ENCODE measurements at regions not wholly inside any gene's neighbourhood (a gene's known extent, or its start where the extent isn't known, plus 50 kb on each side); places are given as distances from the start of the nearest gene placed in this dataset.

DNA sequence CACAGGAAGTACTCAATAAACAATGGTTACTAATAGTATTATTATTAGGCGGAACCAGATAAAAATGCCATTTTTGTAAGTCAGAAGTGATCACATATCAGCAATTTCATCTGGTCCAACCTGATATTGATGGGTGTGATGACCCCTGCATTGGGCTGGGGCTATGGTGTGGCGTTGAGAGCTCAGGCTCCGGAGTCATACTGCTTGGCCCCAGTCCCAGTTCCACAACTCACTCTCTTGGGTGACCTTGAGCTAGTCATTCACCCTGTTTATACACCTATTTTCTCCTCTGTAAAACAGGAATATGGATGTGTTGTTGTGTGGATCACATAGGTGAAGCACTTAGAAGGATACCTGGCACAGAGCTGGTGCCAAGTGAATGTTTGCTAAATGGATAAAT lies 229.4 kb upstream of the POU3F1 start:
- DNase-seq: no peak

DNA sequence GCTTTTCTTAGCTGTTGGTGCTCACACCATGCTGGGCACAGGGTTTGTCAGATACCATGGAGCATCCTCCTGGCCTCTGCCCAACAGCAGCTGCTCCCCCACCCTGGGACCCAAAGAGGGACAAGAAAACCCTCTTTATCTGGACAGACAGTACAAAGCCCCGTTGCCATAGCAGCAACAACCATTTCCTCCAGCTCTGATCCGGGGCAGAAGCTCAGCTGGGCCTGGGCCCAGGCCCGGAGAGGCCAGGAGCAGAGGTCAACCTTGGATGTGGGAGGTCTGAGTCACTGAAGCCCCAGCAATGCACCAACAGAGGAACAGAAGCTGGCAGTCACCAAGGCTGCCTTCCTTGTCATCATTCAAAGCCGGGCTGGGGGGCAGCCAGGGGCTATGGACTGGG lies 228.4 kb upstream of the POU3F1 start:
- DNase-seq: no peak

DNA sequence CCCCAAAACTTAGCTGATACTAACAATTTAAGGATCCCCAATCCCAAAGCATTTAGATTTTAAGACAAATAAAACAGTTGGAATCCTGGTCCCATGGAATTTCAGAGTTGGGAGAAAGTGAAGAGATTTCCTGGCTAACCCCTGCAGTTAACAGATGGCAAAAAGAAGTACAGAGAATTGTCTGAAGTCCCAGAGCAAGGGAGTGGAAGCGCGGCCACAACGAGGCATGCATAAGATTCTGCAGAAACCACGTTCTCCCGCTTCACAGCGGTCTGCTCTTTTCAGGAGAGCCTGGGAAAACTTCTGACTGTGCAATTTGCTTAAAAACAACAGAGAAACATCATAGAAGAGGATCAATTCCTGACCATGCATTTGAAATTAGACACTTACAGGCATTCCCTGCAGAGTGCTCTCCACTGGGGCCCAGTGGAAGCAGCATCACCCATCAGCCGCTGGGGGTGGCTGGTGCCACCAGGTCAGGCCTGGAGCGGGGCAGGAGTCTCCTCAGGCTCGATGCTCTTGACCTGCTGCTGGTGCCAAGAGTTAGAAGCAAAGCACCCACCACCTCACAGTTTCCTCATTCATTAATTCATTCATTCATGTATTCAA lies 226.7 kb upstream of the POU3F1 start:
- no peak for DNase-seq

GRCh38 chr1:38272515-38272914 lies 225.9 kb upstream of the POU3F1 start:
- DNase-seq: no peak

DNA sequence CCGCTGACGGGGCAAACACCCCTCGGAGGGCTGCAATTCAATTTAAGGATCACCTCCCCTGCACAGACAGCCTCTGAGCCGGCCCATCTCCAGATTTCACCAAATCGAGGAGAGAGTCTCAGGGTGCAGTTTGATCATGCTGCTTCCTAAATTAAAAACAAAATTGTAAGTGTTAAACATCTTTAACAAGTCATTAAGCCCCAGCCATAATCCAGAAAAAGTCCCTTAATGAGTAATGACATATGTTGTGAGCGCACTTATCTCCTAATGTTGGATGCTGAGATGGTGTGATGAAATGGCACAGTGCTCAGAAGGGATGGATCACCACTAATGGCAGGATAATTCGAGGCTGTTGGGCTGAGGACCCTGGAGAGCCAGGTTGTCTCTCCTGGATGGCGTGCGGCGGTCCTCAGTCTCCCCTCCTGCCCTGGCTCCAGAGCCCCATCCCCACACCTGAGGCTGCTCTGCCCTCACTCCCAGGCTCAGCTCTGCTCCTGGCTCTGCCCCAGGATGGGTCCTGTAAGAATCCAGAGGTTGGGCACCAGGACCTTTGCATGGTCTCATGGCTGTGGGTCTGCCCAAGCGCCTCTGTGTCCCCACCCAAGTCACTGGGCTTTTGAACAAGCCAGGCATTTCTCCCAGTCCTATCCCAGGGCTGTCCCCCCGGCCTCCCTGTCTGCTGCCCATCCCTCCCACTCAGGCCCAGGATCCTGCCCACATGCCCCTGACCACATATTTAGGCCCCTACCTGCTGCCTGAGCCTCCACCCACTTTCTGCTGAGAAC lies 224.4 kb upstream of the POU3F1 start:
- DNase-seq: no peak

DNA sequence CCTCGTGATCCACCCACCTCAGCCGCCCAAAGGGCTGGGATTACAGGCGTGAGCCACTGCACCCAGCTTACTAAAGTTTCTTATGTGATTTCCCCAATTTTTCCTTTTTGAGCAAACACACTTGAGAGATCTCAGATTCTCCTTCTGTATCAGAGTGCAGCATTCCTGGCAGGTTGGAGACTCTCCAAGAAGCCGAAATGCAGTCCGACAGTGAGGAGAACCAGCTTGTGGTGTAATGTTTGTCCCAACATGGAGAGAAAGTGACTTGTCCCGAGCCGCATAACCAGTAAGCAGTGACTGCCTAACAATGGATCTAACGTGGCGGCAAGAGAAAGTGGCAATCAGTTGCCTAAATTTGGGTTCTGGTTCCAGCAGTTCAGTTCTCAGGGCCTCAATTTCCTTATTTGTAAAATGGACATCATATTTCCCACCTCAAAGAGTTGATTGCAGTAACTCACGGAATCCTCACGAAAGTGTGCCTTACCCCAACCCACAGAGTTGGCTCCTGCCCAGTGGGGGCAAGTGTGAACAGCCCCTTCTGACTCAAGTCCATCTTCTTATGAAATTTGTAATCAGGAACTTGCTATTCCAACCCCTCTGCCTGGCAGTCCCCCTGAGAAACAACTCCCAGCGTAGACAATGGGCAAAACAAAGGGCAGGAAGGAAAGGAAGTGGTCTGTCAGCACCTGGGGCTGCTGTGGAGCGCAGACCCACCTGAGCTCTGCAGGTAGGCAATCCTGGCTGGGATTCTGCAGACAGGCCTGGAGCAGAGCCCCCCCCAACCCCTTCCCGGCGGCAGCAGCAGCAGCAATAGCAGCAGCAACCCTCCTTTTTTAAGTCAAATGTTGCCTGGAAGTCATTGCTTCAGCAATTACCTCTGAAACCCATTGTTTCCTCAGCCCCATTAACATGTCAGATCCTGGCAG lies 223.6 kb upstream of the POU3F1 start:
- DNase-seq: no peak

- no peak for DNase-seq
Observed at GRCh38 chr1:38268226-38268625, 221.6 kb upstream of the POU3F1 start.

DNA sequence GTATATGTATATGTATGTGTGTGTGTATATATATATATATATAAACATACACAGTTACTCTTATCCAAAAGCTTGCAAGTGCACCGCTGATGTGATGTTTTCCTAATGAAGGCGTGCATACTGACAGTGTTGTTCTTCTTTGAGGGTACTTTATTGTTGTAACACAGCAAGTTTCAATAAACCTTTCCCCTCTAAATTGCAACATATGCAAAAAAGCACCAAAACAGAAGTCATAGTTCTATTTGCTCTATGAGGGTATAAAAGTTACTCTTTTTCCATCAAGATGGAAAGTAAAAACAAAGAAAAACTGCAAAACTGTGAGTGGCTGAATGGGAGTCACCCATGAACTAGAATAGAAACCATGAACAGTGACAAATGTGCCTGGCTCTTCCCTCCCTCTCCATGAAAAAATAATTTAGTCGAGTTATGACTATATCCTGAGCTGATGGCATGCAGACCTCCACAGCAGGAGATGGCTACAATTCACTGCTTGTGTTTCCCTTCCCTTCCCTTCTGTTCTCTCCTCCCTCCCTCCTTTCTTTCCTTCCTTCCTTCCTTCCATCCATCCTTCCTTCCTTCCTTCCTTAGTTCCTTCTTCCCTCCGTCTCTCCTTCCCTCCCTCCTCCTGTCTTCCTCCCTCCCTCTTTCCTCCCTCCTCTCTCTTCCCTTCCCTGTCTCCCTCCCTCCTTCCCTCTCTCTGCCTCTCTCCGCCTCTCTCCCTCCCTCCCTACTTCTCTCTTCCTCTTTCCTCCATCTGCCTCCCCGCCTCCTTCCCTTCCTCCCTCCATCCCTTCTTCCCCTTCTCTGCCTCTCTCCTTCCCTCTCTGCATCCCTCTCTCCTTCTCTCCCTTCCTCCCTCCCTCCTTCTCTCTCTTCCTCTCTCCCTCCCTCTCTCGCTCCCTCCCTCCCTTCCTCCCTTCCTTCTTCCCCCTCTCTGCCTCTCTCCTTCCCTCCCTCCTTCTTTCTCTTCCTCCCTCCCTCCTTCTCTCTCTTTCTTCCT lies 220.7 kb upstream of the POU3F1 start:
- DNase-seq: no peak

- no peak for DNase-seq
Observed at GRCh38 chr1:38266197-38266520, 219.6 kb upstream of the POU3F1 start.

DNA sequence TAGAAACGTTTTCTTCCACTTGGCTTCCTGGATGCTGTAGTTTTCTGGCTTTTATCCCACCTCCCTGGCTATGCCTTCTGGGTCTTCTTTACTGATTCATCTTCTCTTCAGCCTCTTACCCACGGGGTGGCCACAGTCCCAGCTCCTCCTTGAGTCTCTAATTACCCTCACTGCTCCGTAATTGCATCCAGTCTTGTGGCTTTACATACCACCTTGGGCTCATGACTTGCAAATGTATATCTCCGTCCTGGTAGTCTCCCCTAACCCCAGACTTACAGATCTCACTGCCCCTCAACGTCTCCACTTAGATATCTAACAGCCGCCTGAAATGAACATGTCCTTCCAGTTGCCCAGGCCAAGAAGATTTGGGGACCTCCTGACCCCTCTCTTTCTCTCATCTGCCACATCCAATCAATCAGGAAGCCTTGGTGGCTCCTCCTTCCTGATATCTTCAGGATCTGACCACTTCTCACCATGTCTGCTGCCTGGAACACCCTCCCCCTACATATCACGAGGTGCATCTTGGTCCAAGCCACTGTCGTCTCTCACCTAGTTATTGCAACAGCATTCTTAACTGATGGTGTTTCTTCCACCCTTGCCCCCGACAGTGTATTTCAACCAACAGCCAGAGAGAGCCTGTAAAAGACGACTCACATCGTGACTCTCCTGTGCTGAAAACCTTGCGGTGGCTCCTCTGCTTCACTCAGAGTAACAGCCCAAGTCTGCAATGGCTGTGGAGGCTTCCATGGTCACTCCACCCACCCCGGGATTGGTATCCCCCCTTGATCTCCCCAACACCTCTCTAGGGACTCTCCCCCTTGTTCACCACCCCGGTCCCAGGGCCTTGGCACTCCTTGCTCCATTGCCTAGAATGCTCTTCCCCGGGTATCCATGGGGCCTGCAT lies 219.0 kb upstream of the POU3F1 start:
- DNase-seq: no peak

DNA sequence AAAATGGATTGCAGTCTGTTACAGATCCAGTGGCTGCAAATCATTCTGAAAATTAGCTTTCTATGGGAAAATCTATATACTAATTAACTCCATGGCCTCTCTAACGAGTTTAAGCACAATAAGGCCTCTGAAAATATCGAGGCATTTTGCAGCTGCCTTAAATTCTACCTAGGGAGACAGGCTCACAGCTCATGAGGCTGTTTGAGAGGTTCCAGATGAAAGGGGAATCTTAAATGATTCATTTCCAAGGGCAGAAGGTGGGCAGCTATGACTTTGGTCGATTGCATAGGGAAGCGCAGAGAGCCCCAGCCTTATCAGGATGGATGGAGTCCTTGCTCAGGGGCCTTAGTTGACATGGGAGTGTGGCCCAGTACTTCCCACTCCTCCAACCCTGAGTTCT lies 216.8 kb upstream of the POU3F1 start:
- DNase-seq: no peak

GRCh38 chr1:38261574-38261973 lies 215.0 kb upstream of the POU3F1 start:
- no peak for DNase-seq

GRCh38 chr1:38258085-38258627 lies 211.6 kb upstream of the POU3F1 start:
- DNase-seq: no peak

- DNase-seq: no peak
Observed at GRCh38 chr1:38257374-38257773, 210.8 kb upstream of the POU3F1 start.

DNA sequence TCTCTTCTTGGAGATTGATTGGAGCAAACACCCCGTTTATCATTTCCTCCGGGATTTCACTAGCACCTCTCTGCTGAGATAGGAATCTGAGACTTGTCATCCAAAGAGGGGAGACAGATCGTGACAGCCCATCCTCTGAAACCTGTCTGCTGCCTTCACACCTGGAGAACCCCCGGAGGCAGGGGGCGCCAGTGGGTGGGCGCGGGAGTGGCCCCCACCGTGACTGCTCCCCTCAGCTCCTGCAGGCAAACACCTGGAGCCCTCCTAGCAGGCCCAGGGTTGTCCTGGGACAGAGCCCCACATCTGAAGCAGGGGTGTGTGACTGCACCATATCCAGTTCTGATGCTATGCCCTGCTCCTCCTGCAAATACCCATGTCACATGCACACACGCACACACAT lies 209.5 kb upstream of the POU3F1 start:
- DNase-seq: no peak

DNA sequence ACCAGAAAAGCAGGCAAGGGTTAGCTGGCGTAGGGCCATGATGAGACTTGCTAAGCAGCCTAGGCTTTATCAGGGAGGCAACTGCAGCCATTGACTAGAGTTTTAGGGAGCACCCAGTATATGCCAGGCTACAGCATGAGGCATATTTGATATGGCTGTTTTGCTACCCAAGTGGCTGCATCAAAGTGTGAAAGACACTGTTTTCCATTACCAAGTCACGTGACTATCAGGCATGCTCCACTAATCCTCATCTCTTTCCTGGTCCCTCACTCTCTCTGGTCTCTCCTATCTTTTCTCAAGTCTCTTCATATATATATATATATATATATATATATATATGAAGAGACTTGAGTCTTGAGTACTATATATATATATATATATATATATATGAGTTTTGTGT lies 206.7 kb upstream of the POU3F1 start:
- DNase-seq: no peak

DNA sequence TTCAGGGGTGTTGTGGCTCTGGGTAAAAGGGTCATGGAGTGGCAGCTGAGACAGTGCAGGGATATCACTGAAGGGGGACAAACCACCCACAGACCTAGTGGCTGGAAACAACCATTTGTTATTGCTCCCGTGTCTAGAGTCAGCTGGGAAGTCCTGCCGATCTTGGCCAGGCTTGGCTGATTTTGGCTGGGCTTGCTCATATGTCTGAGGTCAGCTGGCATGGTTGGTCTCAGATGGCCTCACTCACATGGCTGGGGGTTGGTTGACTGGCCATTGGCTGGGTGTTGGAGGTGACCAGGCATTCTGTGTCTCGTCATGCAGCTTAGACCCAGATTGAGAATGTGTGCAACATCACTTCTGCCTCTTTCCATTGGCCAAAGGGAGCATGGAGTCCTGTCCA lies 203.8 kb upstream of the POU3F1 start:
- DNase-seq: no peak

- no peak for DNase-seq
Observed at GRCh38 chr1:38249001-38249400, 202.4 kb upstream of the POU3F1 start.

- no peak for DNase-seq
Observed at GRCh38 chr1:38246955-38247952, 200.7 kb upstream of the POU3F1 start.

All from DMS79 treated with DMSO at 0.1 percent for 48 hours (cell line).